ACHN (cell line): ENCODE measurements at regions not wholly inside any gene's neighbourhood (a gene's known extent, or its start where the extent isn't known, plus 50 kb on each side); places are given as distances from the start of the nearest gene placed in this dataset.
"Not testable (repeated sequence)": the region's sequence is repeated elsewhere in the genome, so short reads cannot be mapped to it uniquely, and the experiment has no call there.

Experiments used
- DNase-seq: peaks from one replicate; pipeline ENCODE4 v3.0.0-alpha.2; 2015
- in situ Hi-C: cut with HindIII; loops from 2 replicates; pipeline ENCODE4 v1.10.0; 2017; ENCODE audit warnings: low sequenced_read_pairs, low pct_ligation_motif_present, low pct_unique_long_range_greater_than_20kb

DNA sequence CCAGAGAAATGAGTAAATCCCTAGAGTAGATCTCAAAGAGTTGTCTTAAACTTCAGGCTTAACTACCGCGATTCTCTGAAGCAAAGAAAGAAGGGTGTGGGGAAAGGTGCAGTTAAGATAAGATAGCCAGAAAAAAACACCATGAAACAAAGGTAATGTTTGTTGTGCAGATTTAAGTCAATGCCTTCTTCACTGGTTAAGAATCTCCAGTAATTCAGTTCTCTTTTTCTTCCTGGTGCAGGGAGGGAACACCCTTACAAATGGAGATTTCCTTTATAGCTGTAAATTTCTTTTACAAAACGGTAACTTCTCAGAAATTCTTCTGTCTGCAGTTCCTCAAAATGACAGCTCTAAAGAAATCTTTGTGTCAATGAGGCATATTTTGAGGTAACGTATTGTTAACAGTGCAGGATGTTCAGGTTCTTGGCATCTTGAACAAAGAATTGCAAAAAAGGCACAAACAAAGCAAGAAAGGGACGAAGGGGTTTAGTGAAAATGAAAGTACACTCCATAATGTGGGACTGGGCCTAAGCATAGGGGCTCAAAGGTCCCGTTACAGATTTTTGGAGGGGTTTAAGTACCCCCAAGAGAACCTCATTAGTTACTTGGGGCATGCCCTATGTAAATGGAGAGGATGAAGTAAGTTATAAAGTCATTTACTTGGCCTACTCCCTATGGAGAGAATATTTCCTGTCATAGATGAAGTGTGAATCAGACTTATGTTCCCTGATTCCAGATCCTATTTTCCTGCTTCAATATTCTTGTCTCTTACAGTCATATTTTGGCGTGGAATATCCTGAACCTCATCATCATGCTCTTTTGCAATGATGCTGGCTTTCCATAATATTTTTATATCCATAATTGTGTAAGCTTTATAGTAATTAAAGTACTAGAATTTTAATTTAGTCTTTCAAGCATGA, 492.0 kb downstream of the PCDH11X start:
- no peak for DNase-seq
- in situ Hi-C loops, result no loop called here

- in situ Hi-C loops, DNase-seq: not testable (repeated sequence)
Measured at GRCh38 chrX:92278556-92278955, 499.4 kb downstream of the PCDH11X start.

GRCh38 chrX:92280347-92280746, 501.2 kb downstream of the PCDH11X start:
- DNase-seq, in situ Hi-C loops: not testable (repeated sequence)

- in situ Hi-C loops, result no loop called here
- no peak for DNase-seq
Measured at GRCh38 chrX:92283308-92283707, 504.1 kb downstream of the PCDH11X start.

DNA sequence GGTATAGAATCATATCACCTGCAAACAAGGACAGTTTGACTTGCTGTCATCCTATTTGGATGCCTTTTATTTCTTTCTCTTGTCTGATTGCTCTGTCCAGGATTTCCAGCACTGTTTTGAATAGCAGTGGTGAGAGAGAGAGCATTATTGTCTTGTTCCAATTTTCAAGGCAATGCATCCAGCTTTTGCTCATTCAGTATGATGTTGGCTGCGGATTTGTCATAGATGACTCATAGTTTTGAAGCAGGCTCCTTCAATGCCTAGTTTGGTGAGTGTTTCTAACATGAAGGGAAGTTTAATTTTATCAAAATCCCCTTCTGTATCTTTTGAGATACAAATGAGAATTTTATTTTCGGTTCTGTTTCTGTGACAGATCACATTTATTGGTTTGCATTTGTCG, 518.9 kb downstream of the PCDH11X start:
- DNase-seq, in situ Hi-C loops: not testable (repeated sequence)

DNA sequence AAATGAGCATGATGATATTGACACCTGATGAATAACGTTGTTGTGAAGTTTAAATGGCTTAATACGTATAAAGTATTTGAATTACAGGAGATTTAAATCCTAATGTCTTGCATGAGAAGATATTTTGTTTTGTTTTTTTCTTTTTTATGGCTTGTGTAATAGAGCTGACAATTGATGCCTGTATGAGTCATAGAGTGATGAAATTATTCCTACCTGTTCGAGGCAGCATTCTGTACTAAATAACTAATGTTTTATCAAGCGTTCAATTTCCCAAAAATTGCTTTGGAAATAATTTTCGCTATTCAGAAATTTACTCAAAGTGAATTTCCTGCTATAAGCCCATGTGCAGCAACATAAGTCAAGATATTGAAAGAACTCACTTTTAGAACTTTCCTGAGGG, 554.0 kb downstream of the PCDH11X start:
- DNase-seq, in situ Hi-C loops: not testable (repeated sequence)

- DNase-seq, in situ Hi-C loops: not testable (repeated sequence)
Measured at GRCh38 chrX:92351065-92351464, 571.9 kb downstream of the PCDH11X start.

DNA sequence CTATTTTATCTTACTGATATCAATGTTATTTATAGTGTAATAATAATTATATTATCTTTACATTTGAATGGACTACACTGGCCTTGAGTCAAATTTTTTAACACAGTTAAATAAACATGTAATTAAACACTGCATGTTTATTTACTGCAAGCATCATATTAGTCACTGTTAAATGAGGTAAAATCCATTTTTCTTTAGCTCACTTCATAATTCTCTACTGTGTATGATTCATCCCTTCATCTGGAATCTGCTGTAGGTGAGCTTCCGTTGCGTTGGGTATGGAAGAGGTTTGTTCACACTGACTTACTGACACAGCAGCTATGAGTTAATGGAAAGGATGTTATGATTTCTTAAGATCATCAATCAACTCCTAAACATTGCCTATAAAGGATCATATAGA, 572.3 kb downstream of the PCDH11X start:
- in situ Hi-C loops, result no loop called here
- no peak for DNase-seq
